Right cardiac atrium (tissue), 5 donors: ENCODE measurements at regions not wholly inside any gene's neighbourhood (a gene's known extent, or its start where the extent isn't known, plus 50 kb on each side); places are given as distances from the start of the nearest gene placed in this dataset.
"Not testable (repeated sequence)": the region's sequence is repeated elsewhere in the genome, so short reads cannot be mapped to it uniquely, and the experiment has no call there.

ENCODE experiments used
- ATAC-seq, 2 donors: fragments of 200-7000 bp; cut with Tn5 transposase; one replicate each; pipeline versions ENCODE4 v1.8.0 to v1.9.1; 2020; ENCODE audit warnings: moderate library complexity in 2 of 2, mild to moderate bottlenecking in 1 of 2
- DNase-seq, 3 donors: peaks; one replicate each; pipeline ENCODE4 v3.0.0-alpha.2; 2020
- H3K27ac ChIP-seq: one replicate; pipeline ENCODE4 v1.5.1; 2013; ENCODE audit warnings: mild to moderate bottlenecking, low read length, control low read depth, moderate library complexity
- H3K27me3 ChIP-seq: one replicate; pipeline ENCODE4 v1.6.1; 2013; ENCODE audit not compliant: control insufficient read depth, insufficient read depth
- H3K4me1 ChIP-seq: one replicate; pipeline ENCODE4 v1.6.1; 2013; ENCODE audit warnings: low read length; ENCODE audit not compliant: control insufficient read depth, insufficient read depth
- H3K4me3 ChIP-seq: one replicate; pipeline ENCODE4 v1.5.1; 2013; ENCODE audit warnings: low read length, control low read depth
- H3K9me3 ChIP-seq: one replicate; pipeline ENCODE4 v1.6.1; 2013; ENCODE audit warnings: low read length; ENCODE audit not compliant: control insufficient read depth
- WGBS: extraction: QIAGEN DNeasy Blood & Tissue Kit; methylation state at CpG from one replicate; pipeline ENCODE4 v1.1.7; 2013; 5-methylcytosine and 5-hydroxymethylcytosine counted together
- intact Hi-C, 4 donors: fragments of 100-400 bp; cut with DNase I; formaldehyde crosslinking; loops; one replicate each; pipeline versions ENCODE4 v1.11.0 to v1.14.0; 2022 to 2023
- donor health status: healthy with polysubstance abuse.
- donor health status: DM: no; HTN: yes; CAD: no.
- donor health status: DM: no; HTN: no; CAD: no.
- donor health status: DM: no; HTN: yes; CAD: no; lungs with severe emphysema.
- donor health status: DM: yes; HTN: yes; CAD: no.

DNA sequence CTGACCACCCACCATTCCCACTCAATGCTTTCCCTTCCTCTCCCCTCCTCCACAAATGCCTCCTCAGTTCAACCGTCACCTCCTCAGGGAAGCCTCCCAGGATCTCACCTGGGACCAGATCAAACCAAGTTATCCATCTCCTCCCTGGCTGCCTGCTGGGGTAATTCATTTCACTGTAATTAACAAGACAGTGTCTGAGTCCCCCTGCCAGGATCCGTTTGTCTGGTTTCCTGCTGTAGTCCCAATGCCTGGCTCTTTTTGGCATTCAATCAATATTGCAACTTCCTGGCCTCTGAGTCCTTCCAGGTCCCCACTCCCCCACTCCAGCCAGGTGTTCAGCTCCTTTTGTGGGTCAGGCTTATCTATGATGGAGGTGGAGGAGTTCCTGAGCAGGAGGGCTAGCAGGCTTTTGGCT, 687.7 kb downstream of the PTPRU start:
- WGBS = 4% methylated on average over 2 of the region's 2 CpGs
- Histone ChIP-seq H3K4me1 (no peaks in the 10 kb centered on the region), H3K27ac (no peak overlapping the region), H3K4me3 (no peak overlapping the region), H3K9me3 (no peaks in the 10 kb centered on the region), H3K27me3 (no peaks in the 10 kb centered on the region)
- DNase-seq (no peak), ATAC-seq (no peak)
- intact Hi-C loops = no loop called here

DNA sequence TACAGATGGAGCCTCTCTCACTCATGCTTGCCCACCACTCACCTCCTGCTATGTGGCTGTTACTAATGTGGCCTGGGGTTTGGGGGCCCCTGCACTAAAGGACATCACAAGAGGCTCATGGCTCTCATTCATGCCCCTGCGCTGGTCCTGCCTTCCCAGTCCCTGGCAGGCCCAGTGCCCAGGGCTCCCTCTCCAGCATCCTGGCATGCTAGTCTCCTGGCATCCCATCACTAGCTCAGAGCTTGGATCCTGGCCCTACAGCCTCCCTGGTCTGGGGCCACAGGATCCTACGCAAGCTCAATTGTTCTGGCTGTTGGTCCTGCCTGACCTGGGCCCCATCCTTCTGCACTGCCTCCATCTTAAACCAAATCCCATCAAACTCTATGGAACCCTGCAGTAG, 685.4 kb downstream of the PTPRU start:
- Histone ChIP-seq H3K27ac (no peak overlapping the region), H3K4me1 (no peaks in the 10 kb centered on the region), H3K27me3 (no peaks in the 10 kb centered on the region), H3K9me3 (no peaks in the 10 kb centered on the region), H3K4me3 (no peak overlapping the region)
- intact Hi-C loops = no loop called here
- DNase-seq (no peak), ATAC-seq (no peak)
- WGBS = 92% methylated on average over 2 of the region's 2 CpGs

DNA sequence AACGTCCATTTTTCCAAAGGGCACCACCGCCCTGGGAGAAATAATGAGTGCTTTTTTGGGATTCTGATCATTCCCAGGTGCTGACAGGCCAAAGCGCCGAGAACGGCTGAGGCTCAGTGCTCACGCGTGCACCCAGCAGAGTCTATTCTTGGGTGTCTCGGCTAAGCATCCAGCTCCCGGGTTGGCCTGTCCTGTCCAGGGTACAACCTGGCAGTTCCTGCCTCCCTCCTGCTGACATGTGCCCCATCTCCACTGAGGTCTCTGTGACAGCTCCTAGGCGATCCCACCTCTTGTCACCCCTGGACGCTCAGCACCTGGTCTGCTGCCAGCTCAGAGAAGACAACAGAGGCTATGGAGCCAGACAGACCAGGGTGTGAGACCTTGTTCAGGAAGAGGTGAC, 684.5 kb downstream of the PTPRU start:
- WGBS = 40% methylated on average over 11 of the region's 11 CpGs
- H3K4me3 ChIP-seq = no peak overlapping the region
- peak; percentile 69 to 73 for ATAC-seq
- H3K4me1 ChIP-seq = no peaks in the 10 kb centered on the region
- intact Hi-C loops = no loop called here
- no peaks in the 10 kb centered on the region for H3K9me3 ChIP-seq
- peak in 1 of 3 donors; percentile 63 for DNase-seq
- no peaks in the 10 kb centered on the region for H3K27me3 ChIP-seq
- no peak overlapping the region for H3K27ac ChIP-seq

DNA sequence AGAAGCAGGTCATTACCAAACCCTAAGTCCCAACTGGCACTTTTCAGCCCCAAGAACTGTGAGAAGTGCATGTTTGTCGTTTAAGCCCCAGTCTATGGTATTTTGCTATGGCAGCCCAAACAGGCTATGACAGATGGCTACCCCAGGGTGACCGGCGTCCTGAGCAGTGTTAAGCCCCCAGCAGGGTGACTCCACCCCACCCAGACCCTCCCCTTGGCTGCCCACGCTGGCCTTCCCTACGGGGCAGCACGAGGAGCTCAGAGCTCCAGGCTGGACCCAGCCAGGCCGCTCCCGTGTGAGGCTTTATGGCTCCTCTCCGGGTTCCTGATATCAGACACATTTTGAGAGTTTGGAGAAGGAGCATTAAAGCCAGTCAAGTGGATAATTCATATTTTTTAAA, 684.0 kb downstream of the PTPRU start:
- H3K9me3 ChIP-seq = no peaks in the 10 kb centered on the region
- DNase-seq (no peak), ATAC-seq (no peak)
- no peaks in the 10 kb centered on the region for H3K27me3 ChIP-seq
- 64% methylated on average over 9 of the region's 9 CpGs for WGBS
- intact Hi-C loops = no loop called here
- no peak overlapping the region for H3K27ac ChIP-seq
- H3K4me3 ChIP-seq = no peak overlapping the region
- H3K4me1 ChIP-seq = no peaks in the 10 kb centered on the region

DNA sequence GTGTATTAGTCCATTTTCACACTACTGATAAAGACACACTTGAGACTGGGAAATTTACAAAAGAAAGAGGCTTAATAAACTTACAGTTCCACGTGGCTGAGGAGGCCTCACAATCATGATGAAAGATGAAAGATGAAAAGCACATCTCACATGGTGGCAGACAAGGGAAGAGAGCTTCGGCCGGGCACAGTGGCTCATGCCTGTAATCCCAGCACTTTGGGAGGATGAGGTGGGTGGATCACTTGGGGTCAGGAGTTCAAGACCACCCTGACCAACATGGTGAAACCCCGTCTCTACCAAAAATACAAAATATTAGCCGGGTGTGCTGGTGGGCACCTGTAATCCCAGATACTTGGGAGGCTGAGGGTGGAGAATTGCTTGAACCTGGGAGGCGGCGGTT, 682.7 kb downstream of the PTPRU start:
- H3K9me3 ChIP-seq, H3K27me3 ChIP-seq, ATAC-seq, H3K4me3 ChIP-seq, DNase-seq, H3K27ac ChIP-seq, H3K4me1 ChIP-seq, intact Hi-C loops: not testable (repeated sequence)
- WGBS = 90% methylated on average over 7 of the region's 7 CpGs

DNA sequence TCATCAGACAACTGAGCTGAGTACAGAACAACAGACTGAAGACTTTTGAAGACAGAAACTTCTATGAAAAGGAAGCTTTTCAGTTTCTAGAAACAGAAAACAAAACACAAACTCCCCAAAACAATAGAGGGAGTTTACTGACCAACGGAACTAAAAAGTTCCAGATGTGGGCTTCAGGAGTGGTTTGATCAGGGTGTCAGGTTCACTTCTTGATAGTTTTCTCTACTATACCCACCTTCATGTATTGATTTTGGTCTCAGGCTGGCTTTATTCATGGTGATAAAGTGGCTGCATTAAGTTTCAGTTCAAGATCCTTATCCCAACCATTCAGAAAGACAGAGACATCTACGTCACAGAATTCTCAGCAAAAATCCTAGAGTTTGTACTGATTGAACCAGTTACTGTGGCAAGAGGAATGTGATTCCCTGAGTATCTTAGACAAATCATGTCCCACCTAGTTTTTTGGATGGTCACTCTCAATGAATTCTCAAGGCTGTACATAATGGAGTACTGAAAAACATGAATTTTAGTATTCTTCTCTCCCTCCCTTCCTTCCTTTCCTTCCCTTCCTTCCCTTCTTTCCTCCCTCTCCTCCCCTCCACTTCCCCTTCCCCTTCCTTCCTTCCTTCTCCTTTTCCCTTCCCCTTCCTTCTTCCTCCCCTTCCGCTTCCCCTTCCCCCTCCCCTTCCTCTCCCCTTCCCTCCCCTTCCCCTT, 680.5 kb downstream of the PTPRU start:
- H3K9me3 ChIP-seq = no peaks in the 10 kb centered on the region
- ATAC-seq (no peak), DNase-seq (no peak)
- H3K4me1 ChIP-seq = no peaks in the 10 kb centered on the region
- H3K27ac ChIP-seq = no peak overlapping the region
- intact Hi-C loops = no loop called here
- no peak overlapping the region for H3K4me3 ChIP-seq
- H3K27me3 ChIP-seq = no peaks in the 10 kb centered on the region
- 88% methylated on average over 3 of the region's 3 CpGs for WGBS

DNA sequence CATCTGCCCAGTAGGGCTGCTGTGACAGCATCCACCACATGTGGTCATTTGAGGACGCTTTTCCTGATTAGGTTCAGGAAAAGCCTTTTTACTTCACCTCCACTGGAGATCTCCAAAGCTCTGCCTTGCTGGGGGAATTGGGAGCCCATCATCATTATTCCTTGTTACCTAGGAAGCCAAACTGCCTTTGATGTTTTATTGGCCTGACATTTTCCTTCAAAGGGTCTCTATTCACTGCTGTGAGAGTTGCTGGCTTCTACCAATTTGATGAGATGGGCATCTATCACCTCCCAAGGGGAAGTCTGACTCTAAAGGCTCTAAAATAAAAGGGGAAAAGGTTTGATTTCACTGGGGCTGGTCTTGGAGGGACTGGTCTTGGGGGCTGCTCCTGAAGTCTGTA, 678.6 kb downstream of the PTPRU start:
- H3K27ac ChIP-seq = no peak overlapping the region
- no peak overlapping the region for H3K4me3 ChIP-seq
- intact Hi-C loops = no loop called here
- WGBS = 0% methylated on average over 1 of the region's 1 CpG
- H3K9me3 ChIP-seq = no peaks in the 10 kb centered on the region
- no peaks in the 10 kb centered on the region for H3K27me3 ChIP-seq
- DNase-seq (no peak), ATAC-seq (no peak)
- no peaks in the 10 kb centered on the region for H3K4me1 ChIP-seq

DNA sequence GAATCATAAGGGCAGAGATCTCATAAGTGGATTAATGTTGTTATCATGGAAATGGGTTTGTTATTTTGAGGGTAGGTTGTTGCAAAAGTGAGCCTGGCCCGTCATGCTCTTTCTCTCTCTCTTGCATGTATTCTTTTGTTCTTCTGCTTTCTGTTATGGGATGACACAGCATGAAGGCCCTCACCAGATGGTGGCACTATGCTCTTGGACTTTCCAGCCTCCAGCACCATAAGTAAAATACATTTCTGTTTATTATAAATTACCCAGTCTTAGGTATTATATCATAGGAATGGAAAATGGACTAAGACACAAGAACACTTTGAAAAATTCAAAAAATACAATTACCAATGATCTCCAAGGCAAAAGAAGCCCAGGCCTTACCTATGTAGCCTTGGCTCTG, 676.1 kb downstream of the PTPRU start:
- Histone ChIP-seq H3K4me3 (no peak overlapping the region), H3K4me1 (no peaks in the 10 kb centered on the region), H3K27me3 (no peaks in the 10 kb centered on the region), H3K9me3 (no peaks in the 10 kb centered on the region), H3K27ac (no peak overlapping the region)
- intact Hi-C loops = no loop called here
- ATAC-seq = no peak
- DNase-seq = no peak
- 43% methylated on average over 1 of the region's 1 CpG for WGBS

DNA sequence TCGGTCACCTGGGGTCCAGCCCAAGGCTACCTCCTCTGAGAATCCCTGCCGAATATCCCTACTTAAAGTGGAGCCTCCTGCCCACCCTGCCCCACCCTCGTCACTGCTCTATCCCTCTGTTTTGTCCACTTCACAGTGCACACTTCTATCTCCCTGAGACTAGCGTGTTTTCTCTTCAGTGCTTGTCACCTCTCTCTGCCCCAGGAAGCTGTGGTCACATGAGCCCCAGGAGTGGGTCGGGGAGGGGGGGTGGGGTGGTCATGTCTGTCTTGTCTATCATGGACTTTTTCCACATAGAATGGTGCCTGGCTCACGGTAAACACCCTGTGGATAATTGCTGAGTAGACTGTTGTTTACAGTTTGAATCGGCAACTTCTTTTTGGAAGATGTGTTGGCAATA, 673.6 kb downstream of the PTPRU start:
- DNase-seq = no peak
- WGBS = 41% methylated on average over 7 of the region's 7 CpGs
- no peaks in the 10 kb centered on the region for H3K9me3 ChIP-seq
- no peak for ATAC-seq
- intact Hi-C loops = no loop called here
- no peaks in the 10 kb centered on the region for H3K27me3 ChIP-seq
- no peaks in the 10 kb centered on the region for H3K4me1 ChIP-seq
- H3K27ac ChIP-seq = no peak overlapping the region
- no peak overlapping the region for H3K4me3 ChIP-seq

DNA sequence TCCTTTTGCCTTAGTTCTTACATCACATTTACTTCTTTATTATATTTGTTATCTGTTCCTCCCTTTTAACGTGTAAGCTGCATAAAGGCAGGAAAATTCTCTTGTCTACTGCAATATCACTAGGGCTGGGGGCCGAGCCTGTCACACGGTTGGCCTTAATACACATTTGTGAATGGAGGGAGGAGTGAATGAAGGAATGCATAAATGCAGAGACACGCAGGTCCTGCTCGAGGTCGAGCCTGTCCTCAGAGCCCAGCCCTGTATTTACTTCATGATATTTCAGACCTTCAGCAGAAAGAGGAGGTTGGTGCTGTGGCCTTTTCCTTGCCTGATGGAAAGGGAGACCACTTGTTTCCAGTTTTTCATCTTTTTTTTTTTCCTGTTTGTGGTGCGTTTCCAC, 671.3 kb downstream of the PTPRU start:
- H3K9me3 ChIP-seq = no peaks in the 10 kb centered on the region
- DNase-seq (no peak), ATAC-seq (no peak)
- no peak overlapping the region for H3K4me3 ChIP-seq
- no peak overlapping the region for H3K27ac ChIP-seq
- H3K4me1 ChIP-seq = no peaks in the 10 kb centered on the region
- 70% methylated on average over 7 of the region's 7 CpGs for WGBS
- intact Hi-C loops = no loop called here
- no peaks in the 10 kb centered on the region for H3K27me3 ChIP-seq

DNA sequence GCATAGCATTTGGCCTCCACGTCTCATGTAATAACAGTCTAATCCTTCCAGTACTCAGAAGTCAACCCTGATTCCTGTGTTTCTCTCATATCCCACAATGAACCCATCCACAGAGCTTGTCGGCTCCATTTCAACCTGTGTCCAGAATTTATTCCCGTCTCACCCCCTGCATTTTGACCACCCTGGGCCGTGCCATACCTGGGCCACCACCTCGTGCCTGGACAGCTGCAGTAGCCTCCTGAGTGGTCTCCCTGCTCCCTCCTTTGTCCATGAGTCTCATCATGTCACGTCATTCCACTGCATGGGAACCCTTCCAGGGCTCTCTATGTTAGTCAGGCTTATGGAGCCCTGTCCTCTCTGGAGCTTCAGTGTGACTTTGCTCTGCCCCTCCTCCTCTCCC, 670.6 kb downstream of the PTPRU start:
- H3K9me3 ChIP-seq = no peaks in the 10 kb centered on the region
- no peak overlapping the region for H3K27ac ChIP-seq
- H3K27me3 ChIP-seq = no peaks in the 10 kb centered on the region
- no peak for ATAC-seq
- intact Hi-C loops = no loop called here
- DNase-seq = no peak
- no peak overlapping the region for H3K4me3 ChIP-seq
- 85% methylated on average over 6 of the region's 6 CpGs for WGBS
- no peaks in the 10 kb centered on the region for H3K4me1 ChIP-seq

DNA sequence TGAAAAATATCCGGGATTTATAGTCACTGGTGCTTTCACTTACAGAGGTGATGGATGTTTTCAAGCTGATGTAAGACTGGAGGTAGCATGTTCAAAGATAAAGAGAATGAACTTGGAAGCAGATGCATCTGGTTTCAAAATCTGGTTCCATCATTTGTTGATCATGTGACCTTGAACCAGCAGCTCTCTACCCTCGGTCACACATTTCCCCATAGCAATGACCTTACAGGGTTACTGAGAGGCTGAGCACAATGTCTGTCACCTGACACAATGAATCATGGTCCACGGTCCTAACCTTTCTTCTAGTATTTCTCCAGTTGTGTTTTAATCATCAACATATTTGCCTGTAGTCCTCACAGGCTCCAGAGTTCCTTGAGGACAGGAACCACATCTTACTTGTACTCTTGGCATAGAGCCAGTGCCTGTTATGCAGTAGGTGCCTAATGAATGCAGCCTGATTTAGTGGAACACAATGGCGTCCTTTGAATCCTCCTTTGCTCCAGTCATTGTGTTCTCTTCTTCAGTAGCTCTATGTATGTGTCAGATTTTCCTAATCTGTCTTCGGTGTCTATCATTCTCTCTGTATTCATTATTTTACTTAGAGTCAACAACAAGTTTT, 667.3 kb downstream of the PTPRU start:
- intact Hi-C loops = no loop called here
- Histone ChIP-seq H3K4me3 (no peak overlapping the region), H3K4me1 (peaks cover 3% of the 10 kb centered on the region), H3K27ac (no peak overlapping the region), H3K9me3 (no peaks in the 10 kb centered on the region), H3K27me3 (no peaks in the 10 kb centered on the region)
- no peak for ATAC-seq
- no peak for DNase-seq
- WGBS = 78% methylated on average over 5 of the region's 5 CpGs
